ENCODE measurements at regions not wholly inside any gene's neighbourhood (a gene's known extent, or its start where the extent isn't known, plus 50 kb on each side); places are given as distances from the start of the nearest gene placed in this dataset.

DNA sequence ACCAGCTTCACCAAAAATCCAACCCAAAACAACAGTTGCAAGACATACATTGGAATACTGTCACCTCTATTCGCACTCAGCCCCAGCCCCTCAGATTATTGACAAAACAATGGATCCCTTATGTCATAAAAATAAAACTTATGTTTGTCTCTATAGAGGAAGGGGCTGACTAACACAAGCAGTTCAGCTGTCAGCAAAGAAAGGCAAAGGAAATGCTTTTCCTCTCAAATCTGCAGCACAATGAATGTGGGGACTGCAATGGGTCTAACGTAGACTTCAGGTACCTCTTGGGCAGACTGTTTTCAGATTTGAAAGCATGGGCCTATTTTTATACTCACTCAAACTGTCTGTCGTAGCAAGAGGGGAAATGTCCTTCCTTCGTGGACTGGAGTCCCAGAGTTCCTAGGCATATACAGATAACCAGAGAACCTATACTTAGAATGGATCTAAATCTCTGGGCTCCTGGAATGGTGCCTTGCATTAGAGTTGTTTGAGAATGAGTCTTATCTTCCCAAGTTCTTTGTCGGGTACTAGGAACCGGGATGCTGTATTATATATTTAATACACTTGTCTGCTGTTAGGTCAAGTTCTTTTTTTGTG is 307.7 kb upstream of the DDX53 start:
- DNase-seq (ENCODE audit: low spot score): no peak
- in situ Hi-C loops (cut with MboI; ENCODE audit: low sequenced_read_pairs, unreplicated experiment): no loop called here
- TF ChIP-seq, protein P1, sequence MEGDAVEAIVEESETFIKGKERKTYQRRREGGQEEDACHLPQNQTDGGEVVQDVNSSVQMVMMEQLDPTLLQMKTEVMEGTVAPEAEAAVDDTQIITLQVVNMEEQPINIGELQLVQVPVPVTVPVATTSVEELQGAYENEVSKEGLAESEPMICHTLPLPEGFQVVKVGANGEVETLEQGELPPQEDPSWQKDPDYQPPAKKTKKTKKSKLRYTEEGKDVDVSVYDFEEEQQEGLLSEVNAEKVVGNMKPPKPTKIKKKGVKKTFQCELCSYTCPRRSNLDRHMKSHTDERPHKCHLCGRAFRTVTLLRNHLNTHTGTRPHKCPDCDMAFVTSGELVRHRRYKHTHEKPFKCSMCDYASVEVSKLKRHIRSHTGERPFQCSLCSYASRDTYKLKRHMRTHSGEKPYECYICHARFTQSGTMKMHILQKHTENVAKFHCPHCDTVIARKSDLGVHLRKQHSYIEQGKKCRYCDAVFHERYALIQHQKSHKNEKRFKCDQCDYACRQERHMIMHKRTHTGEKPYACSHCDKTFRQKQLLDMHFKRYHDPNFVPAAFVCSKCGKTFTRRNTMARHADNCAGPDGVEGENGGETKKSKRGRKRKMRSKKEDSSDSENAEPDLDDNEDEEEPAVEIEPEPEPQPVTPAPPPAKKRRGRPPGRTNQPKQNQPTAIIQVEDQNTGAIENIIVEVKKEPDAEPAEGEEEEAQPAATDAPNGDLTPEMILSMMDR (IDR thresholded peaks at IDR 0.05; ENCODE audit: borderline replicate concordance, control extremely low read depth, extremely low read depth, insufficient read depth, missing control alignments): no peak

DNA sequence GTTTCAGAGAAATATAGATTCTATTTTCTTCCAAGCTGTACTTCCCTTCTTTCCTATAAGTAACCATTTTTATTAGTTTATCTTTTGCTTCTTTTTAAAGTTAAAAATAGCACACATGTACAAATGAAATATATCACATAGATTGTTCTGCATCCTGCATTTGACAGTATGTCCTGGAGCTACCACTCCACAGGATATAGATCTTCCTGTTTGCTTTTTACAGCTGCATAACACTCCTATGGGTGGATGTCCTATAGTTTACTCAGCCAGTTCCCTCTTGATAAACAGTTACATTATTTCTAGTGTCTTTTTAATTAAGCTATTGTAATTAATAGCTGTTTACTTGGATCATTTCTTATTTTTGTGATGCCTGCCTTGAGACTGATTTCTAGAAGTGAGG is 301.6 kb upstream of the DDX53 start:
- TF ChIP-seq, protein P1 (IDR thresholded peaks at IDR 0.05; ENCODE audit: borderline replicate concordance, control extremely low read depth, extremely low read depth, insufficient read depth, missing control alignments): no peak
- no peak for DNase-seq (ENCODE audit: low spot score)
- in situ Hi-C loops (cut with MboI; ENCODE audit: low sequenced_read_pairs, unreplicated experiment): no loop called here

DNA sequence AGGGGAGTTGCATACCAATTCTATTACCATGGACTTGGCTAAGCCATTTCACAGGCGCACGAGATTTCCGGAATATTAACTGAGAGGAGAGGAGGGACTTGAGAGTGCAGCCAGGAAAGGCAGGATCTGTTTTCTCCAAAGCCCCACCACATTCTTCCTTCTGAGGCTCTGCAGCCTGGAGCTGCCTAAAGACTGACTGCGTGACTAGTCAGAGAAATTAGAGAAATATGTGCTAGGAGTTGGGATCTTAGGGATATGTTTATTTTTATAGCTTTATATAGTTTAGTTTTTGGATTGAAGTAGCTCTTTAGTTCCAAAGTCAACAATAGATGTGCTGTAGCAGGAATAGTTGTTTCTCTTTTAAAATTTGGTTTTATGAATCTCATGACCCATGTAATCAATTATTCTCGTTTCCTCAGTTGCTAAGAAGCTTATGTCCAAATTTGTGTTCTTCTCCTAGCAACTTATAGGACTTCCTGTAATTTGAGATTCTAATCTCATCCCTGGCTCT is 300.1 kb upstream of the DDX53 start:
- in situ Hi-C loops (cut with MboI; ENCODE audit: low sequenced_read_pairs, unreplicated experiment): no loop called here
- TF ChIP-seq, protein P1 (IDR thresholded peaks at IDR 0.05; ENCODE audit: borderline replicate concordance, control extremely low read depth, extremely low read depth, insufficient read depth, missing control alignments): no peak
- no peak for DNase-seq (ENCODE audit: low spot score)

DNA sequence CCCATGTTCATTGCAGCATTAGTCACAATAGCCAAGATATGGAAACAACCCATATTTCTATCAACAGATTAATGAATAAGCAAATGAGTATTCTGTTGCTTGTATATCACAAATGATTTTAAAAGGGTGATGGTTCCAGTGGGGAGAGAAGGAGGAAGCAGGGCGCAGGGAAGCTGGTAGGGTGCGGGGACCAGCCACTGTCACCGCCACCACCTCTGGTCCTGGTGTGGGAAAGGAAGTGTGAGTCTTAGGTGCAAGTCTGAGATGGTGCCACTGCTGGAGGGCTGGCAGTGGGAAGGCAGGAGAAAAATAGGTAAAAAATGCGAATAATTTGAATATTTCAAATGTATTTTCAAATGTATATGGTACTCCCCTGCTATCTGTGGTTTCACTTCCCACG is 286.8 kb upstream of the DDX53 start:
- no peak for DNase-seq (ENCODE audit: low spot score)
- in situ Hi-C loops (cut with MboI; ENCODE audit: low sequenced_read_pairs, unreplicated experiment): no loop called here

DNA sequence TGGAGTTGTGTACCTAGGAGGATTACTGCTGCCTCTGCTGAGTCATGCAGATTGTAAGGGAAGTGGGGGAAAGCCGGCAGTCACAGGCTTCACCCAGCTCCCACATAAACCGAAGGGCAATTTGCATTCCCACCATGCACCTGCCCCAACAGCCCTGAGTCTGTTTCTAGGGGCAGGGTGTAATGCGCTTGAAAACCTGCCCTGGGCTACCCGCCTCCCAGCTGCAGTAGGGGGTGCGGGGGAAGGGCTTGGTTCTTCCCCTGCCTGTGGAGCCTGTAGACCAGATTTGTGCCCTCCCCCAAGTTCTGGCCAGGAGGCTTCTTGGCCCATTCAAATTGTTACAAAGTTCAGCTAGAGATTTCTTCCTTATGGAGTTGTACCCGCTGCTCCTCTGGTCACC is 269.2 kb upstream of the DDX53 start:
- no peak for DNase-seq (ENCODE audit: low spot score)
- TF ChIP-seq, protein P1 (IDR thresholded peaks at IDR 0.05; ENCODE audit: borderline replicate concordance, control extremely low read depth, extremely low read depth, insufficient read depth, missing control alignments): no peak
- in situ Hi-C loops (cut with MboI; ENCODE audit: low sequenced_read_pairs, unreplicated experiment): no loop called here

More for the DNA sequence above, 286.8 kb upstream of the DDX53 start:
- TF ChIP-seq, protein P1 (IDR thresholded peaks at IDR 0.05; ENCODE audit: borderline replicate concordance, control extremely low read depth, extremely low read depth, insufficient read depth, missing control alignments): no peak

DNA sequence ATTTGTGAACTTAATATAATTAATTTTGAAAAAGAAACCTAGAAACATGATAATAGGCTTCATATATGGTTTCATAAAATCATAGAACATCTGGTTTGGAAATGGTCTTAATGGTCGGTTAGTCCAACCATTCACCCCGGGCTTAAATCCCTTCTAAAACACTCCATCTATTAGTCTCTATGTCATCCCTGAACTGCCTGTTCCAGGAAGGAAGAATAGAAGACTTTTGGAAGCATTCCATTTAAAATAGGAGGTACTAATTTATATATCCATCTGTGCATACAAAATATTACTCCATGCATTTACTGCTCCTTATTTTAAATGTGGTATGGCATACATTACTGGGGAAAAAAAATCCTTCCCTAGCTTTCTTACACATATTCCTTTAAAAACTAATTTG is 262.2 kb upstream of the DDX53 start:
- TF ChIP-seq, protein P1 (IDR thresholded peaks at IDR 0.05; ENCODE audit: borderline replicate concordance, control extremely low read depth, extremely low read depth, insufficient read depth, missing control alignments): no peak
- in situ Hi-C loops (cut with MboI; ENCODE audit: low sequenced_read_pairs, unreplicated experiment): no loop called here
- no peak for DNase-seq (ENCODE audit: low spot score)

Data from GM13976 (cell line).